NCI-H526 (cell line): ENCODE measurements at regions not wholly inside any gene's neighbourhood (a gene's known extent, or its start where the extent isn't known, plus 50 kb on each side); places are given as distances from the start of the nearest gene placed in this dataset.
"Not testable (repeated sequence)": the region's sequence is repeated elsewhere in the genome, so short reads cannot be mapped to it uniquely, and the experiment has no call there.

Source experiments
- DNase-seq, 2 experiments: peaks; one replicate each; lab custom pipeline; 2025; lab: John Stamatoyannopoulos, UW

DNA sequence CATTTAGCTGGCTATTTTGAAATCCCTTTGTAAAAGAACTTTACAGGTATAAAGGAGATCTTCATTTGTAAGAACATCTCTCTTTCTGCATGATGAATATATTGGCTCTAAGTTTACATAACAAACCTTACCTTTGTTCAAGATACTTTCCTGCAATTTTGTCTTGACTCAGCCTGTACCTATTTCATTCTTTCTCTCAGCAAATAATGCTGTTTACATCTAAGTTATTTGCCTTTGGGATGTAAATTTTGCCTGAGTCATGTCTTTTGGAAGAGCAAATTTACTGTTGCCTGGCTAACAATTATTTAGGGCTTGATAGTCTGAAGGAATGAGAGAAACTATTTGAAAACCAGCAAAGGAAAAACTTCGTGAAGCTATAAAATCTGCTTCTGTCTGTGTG, 210.4 kb upstream of the TGIF2LY start:
- DNase-seq, result not testable (repeated sequence)

DNA sequence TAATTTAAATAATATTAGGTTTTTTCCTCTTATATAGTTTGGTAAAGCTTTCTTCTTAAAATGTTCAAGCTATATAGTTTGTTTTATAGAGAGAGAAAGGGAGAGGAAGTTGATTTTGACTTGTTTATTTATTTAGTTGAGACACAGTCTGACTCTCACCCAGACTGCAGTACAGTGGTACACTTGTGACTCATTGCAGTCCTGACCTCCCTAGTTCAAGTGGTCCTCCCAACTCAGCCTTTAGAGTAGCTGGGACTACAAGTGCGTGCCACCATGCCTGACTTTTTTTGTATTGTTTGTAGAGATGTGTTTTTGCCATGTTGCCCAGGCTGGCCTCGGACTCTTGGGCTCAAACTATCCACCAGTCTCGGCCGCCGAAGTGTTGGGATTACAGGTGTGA, 187.4 kb upstream of the TGIF2LY start:
- not testable (repeated sequence) for DNase-seq

DNA sequence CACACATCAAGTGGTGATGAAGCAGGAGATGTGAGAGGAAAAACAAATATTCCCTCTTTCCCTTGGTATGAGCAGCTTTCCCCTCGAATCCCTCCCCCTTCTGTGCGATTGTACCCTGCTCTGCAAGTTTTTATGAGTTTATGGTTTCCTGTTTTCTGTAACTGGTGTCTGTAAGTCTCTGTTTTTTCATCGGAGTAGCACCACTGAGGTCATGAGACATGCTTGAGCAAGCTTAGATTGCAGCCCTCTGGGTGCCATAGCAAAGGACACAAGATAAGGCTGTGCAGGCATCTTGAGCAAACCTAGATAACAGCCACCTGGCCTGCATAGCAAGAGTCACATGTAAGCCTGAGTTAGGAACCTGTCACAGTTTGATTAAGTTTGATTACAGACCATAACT, 174.6 kb upstream of the TGIF2LY start:
- not testable (repeated sequence) for DNase-seq

DNA sequence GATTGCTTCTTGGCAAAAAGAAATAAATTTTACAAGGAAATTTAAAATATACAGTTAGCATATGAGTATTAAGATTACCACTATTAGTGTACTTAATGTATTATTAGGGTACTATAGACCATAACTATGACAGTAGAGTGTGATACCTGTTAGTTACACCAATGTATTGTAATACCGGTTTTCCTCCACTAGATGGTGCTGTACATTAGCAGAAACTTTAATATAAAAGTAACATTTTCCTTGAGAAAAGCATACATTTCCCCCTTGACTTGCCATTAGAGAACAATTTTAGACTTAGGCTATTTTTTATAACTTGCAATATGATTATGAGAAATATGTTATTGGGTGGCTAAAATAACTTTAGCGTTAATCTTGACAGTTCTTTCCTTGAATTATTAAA, 173.3 kb upstream of the TGIF2LY start:
- peak in 1 of 2 experiments; percentile 5 for DNase-seq

DNA sequence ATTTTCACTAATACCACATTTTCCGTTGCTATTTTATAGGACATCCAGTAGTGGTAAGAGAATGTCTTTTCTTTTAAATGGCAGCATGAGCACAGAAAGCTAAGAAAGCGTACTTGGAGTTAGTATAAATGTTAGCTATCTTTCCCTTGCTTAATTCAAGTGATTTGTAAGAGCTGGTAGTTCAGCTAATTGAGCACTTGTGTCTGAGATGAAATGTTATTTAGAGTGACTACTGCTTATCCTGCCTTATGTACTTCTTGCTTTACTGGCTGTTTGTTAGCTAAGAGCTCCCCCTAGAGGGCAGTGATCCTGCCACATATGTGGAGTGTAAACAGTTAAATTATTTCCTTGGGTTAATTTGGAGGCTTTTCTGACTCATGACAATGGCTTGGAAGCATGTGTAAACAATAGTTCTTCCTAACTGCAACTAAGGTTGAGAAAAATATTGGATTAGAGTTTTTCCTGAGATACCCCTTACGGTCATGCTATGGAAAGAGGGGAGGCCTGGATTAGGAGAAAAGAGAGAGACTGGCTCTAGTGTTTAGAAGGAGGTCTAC, 171.9 kb upstream of the TGIF2LY start:
- DNase-seq, result not testable (repeated sequence)

DNA sequence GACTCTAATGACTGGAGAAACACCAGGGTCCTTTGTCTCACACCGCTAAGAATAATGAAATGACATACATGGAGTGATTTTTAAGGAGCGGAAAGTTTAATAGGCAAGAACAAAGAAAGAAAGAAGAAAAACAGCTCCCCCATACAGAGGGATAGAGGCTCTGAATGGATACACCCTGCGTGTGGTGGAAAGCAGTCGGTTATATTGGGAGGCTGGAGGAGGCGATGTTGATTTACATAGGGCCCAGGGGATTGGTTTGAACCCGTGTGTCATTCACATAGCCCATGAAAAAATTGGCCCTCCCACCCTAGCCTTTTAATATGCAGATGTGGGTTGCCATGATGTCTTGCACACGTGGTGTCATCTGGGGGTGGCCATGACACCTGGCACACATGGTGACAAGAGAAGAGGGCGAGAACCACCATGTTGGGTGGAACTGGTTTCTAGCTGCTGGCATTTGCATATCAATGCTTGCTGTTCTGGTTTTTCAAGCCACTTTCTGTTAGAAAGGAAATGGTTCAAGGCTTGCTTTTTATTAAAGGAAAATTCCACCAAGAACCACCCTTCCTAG, 168.5 kb upstream of the TGIF2LY start:
- DNase-seq, result not testable (repeated sequence)
